OCI-M1 (cell line): ENCODE measurements at regions not wholly inside any gene's neighbourhood (a gene's known extent, or its start where the extent isn't known, plus 50 kb on each side); places are given as distances from the start of the nearest gene placed in this dataset.
"Not testable (repeated sequence)": the region's sequence is repeated elsewhere in the genome, so short reads cannot be mapped to it uniquely, and the experiment has no call there.

ENCODE experiments used
- DNase-seq: peaks from one replicate; lab custom pipeline; 2025; lab: John Stamatoyannopoulos, UW

DNA sequence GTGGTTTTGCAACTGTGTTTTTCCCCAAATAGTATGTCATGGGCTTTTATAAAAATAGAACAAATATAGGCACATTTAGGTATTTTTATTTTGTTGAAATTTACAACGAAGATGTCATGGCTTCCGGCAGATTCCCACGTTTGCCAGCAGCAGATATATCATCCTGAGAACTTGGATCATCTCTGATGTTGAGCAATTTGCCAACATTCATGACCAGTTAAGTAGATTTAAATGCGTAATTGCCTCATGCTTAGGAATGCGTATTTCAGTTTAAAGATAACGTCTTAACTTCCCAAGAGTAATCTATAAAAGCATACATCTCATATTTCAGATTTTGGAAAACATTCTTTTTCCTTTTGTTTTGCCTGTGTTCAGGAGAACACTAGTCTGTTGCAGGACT is 457.8 kb downstream of the QKI start:
- no peak for DNase-seq

DNA sequence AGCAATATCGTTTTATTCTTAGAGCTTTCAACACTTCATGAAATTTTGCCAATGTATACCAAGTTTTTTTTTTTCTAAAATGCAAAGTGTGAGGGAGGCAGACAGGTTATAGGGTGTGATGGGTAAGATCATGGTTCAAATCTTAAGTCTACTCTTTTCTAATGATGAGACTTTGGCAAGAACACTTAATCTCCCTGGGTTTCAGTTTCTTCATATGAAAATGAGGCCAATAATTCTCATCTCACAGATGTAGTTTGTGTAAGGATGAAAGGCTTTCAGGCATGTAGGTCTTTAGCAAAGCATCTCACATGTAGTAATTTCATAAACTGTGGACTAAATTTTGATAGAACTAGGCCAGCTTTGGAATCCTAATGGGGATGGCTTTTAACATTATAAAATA is 457.1 kb downstream of the QKI start:
- no peak for DNase-seq

- DNase-seq, result no peak
Measured at GRCh38 chr6:163867518-163868292, 453.2 kb downstream of the QKI start.

GRCh38 chr6:163866192-163866591 is 451.7 kb downstream of the QKI start:
- DNase-seq, result no peak

- DNase-seq, result no peak
Measured at GRCh38 chr6:163863565-163863964, 449.0 kb downstream of the QKI start.

- no peak for DNase-seq
Measured at GRCh38 chr6:163862701-163863100, 448.2 kb downstream of the QKI start.

- DNase-seq, result no peak
Measured at GRCh38 chr6:163861627-163862026, 447.1 kb downstream of the QKI start.

GRCh38 chr6:163860287-163861081 is 446.0 kb downstream of the QKI start:
- peak; percentile 82 for DNase-seq

DNA sequence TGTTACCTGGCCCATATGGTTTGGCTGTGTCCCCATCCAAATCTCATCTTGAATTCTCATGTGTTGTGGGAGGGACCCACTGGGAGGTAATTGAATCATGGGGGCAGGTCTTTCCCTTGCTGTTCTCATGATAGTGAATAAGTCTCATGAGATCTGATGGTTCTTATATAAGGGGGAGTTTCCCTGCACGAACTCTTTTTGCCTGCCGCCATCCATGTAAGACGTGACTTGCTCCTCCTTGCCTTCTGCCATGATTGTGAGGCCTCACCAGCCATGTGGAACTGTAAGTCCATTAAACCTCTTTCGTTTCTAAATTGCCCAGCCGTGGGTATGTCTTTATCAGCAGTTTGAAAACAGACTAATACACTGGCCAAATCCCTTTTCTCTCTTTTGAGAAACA is 444.4 kb downstream of the QKI start:
- DNase-seq, result not testable (repeated sequence)

DNA sequence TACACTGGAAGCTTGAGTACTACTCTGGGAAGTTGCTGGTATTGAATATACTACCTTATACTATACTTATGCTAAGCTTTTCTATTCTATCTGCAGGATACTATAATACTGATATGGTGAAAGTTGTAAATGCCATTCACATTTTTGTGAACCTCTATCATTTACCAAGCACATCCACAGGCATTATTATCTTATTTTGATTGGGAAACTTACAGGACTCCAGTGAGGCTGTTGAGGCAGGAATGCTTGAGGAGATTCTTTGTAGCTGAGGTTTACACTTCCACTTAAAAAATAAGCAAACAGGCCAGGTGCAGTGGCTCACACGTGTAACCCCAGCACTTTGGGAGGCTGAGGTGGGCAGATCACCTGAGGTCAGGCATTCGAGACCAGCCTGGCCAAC is 442.9 kb downstream of the QKI start:
- no peak for DNase-seq

GRCh38 chr6:163850874-163851273 is 436.4 kb downstream of the QKI start:
- no peak for DNase-seq

DNA sequence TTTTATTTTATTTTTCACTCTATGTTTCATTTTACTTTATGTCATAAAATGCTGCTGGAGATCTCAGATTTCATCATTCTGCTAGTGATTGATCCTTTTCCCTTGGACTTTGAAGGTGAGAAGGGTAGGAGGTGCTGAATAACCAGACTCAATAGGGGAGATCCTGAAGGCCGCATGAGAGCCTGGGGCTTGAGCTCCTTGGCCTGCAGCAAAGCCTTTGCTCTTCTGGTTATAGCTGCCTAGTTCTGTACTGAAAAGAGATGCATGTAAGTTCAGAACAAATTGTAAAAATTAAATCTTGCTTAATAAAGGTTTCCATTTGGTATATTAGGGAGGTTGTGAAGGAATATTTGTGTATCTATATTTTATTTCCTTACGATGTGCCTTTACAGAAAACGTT is 430.2 kb downstream of the QKI start:
- no peak for DNase-seq

DNA sequence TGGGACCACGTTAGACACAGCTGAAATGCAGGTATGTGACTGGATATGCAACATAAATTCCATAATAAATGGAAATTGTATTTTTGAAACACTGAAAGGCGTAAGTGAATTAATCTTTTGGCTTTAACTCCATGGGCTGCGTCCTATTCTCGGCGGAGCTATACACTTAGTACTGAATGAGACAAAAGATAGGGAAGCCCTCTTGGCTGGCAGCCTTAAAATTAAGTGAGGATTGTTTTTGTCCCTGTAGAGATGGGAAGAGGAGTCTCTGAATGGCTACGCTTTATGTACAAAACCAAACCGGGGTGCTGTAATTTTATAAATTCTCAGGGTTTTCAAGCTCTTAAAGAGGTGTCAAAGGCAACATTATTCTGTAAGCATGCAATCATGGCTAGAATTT is 429.8 kb downstream of the QKI start:
- no peak for DNase-seq

DNA sequence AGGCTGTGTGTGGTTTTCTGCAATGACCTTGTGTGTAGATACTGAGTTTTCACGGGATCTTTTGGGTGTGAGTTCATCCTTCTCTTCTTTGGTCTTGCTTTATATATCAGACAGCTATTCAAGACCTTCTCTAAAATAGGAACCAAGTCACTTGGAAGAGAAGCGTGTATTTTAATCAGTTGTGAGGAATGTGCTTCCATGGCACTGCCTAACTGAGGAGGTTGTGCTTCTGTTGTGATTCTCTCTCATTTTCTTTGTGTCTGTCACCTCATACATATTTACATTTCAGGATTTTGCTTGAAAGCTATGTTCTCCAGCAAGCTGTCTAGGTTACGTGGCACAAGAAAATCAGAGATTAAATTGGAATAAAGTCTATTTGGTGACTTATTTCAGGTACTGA is 428.7 kb downstream of the QKI start:
- no peak for DNase-seq

GRCh38 chr6:163842467-163842866 is 427.9 kb downstream of the QKI start:
- DNase-seq, result no peak

GRCh38 chr6:163841733-163842132 is 427.2 kb downstream of the QKI start:
- no peak for DNase-seq

GRCh38 chr6:163841326-163841725 is 426.8 kb downstream of the QKI start:
- DNase-seq, result no peak

GRCh38 chr6:163840880-163841279 is 426.4 kb downstream of the QKI start:
- no peak for DNase-seq

DNA sequence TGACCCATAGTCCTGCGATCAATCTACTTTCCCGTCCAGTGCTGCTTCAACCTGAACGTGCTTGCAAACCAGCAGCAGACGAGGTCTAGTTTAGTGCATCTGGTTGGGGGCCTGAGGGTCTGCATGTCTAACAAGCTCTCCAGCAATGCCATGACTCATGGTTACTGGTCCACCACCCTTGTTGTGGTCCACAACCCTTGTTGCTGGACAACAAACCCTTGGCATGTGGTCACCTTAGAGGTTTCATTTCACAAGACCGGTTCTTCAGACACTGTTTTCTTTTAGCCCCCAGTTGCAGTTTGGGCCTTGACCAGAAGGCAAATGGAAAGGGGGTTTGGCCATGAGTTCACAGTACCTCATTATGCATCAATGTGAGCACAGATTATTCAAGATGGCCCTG is 424.8 kb downstream of the QKI start:
- no peak for DNase-seq

GRCh38 chr6:163837691-163838431 is 423.3 kb downstream of the QKI start:
- no peak for DNase-seq

- no peak for DNase-seq
Measured at GRCh38 chr6:163836876-163837690, 422.6 kb downstream of the QKI start.
